ENCODE measurements at regions not wholly inside any gene's neighbourhood (a gene's known extent, or its start where the extent isn't known, plus 50 kb on each side); places are given as distances from the start of the nearest gene placed in this dataset.

DNA sequence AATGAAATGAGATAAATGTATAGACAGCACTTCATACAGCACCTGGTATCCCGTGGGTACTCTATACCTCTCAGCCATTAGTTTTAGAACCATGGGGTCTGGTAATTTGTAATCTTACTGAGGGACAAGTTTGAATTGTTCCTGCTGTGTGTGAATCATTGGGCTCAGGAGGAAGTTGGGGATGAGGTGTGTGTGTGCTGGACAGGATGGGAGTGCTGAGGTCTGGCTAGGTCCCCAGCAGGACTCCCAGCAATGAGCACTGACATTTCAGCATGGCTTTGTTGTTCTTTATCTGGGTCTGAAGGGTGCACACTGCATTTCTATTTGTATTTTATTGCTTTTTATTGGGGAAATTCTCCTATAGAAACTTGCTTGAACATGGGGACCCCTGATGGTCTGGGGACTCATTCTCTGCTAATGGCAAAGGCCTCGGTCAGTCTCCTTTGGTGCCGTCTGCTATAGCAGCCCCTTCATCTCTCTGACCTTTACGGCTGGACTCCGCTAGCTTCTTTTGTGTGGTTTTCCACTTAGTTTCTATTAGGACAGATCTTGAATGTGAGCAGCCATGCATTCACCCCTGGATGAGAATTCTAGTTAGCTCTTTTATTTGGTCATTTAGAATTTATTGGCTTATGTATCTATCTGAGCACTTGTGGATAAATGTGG lies 98.1 kb downstream of the SREK1 start:
- TF ChIP-seq, protein P1, sequence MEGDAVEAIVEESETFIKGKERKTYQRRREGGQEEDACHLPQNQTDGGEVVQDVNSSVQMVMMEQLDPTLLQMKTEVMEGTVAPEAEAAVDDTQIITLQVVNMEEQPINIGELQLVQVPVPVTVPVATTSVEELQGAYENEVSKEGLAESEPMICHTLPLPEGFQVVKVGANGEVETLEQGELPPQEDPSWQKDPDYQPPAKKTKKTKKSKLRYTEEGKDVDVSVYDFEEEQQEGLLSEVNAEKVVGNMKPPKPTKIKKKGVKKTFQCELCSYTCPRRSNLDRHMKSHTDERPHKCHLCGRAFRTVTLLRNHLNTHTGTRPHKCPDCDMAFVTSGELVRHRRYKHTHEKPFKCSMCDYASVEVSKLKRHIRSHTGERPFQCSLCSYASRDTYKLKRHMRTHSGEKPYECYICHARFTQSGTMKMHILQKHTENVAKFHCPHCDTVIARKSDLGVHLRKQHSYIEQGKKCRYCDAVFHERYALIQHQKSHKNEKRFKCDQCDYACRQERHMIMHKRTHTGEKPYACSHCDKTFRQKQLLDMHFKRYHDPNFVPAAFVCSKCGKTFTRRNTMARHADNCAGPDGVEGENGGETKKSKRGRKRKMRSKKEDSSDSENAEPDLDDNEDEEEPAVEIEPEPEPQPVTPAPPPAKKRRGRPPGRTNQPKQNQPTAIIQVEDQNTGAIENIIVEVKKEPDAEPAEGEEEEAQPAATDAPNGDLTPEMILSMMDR (IDR thresholded peaks at IDR 0.05) = no peak
- TF ChIP-seq POLR2AphosphoS5 (IDR thresholded peaks at IDR 0.05) (no peak), POLR2A (IDR thresholded peaks at IDR 0.05) (no peak), EP300 (IDR thresholded peaks at IDR 0.05) (no peak)

Data from suprapubic skin (tissue), 4 donors.